Tibial artery (tissue), 4 donors: ENCODE measurements at regions not wholly inside any gene's neighbourhood (a gene's known extent, or its start where the extent isn't known, plus 50 kb on each side); places are given as distances from the start of the nearest gene placed in this dataset.
"Not testable (repeated sequence)": the region's sequence is repeated elsewhere in the genome, so short reads cannot be mapped to it uniquely, and the experiment has no call there.

Source experiments
- DNase-seq, 2 donors: peaks; one replicate each; pipeline ENCODE4 v3.0.0-alpha.2; 2019
- H3K27ac ChIP-seq, 2 donors: fragments of 200-600 bp; sonication (generic) in 1 of 2; 1 replicate in 1 of 2; 2 replicates in 1 of 2; pipeline ENCODE4 v1.5.1; 2018 to 2019; ENCODE audit warnings: mild to moderate bottlenecking in 1 of 2
- H3K27me3 ChIP-seq, 2 donors: fragments of 200-600 bp; sonication (generic) in 1 of 2; one replicate each; pipeline versions ENCODE4 v1.5.1 to v1.6.0; 2016 to 2019
- H3K36me3 ChIP-seq, 3 donors: fragments of 200-600 bp; sonication (generic) in 2 of 3; one replicate each; pipeline ENCODE4 v1.5.1; 2016 to 2019; ENCODE audit warnings: mild to moderate bottlenecking in 2 of 3
- H3K4me1 ChIP-seq, 4 donors: fragments of 200-600 bp; sonication (generic) in 2 of 4; 1 replicate in 3 of 4; 2 replicates in 1 of 4; pipeline ENCODE4 v1.5.1; 2016 to 2019
- H3K4me3 ChIP-seq, 2 donors: fragments of 200-600 bp; sonication (generic) in 1 of 2; 1 replicate in 1 of 2; 2 replicates in 1 of 2; pipeline ENCODE4 v1.5.1; 2018 to 2019; ENCODE audit warnings: mild to moderate bottlenecking in 2 of 2
- H3K9me3 ChIP-seq, 3 donors: fragments of 200-600 bp; sonication (generic) in 1 of 3; one replicate each; pipeline ENCODE4 v1.5.1; 2016 to 2019
- intact Hi-C: fragments of 100-400 bp; cut with DNase I; formaldehyde crosslinking; loops from one replicate; pipeline ENCODE4 v1.15.0; 2023; ENCODE audit warnings: low total_unique reads
- TF ChIP-seq, protein P1 (sequence below), 2 experiments: fragments of 200-600 bp in 1 of 2; fragments of 450-650 bp in 1 of 2; IDR thresholded peaks; one replicate each; pipeline ENCODE4 v1.5.1; 2017 to 2019; ENCODE audit warnings: antibody characterized with exemption in 2 of 2, mild to moderate bottlenecking in 1 of 2, moderate library complexity in 1 of 2

DNA sequence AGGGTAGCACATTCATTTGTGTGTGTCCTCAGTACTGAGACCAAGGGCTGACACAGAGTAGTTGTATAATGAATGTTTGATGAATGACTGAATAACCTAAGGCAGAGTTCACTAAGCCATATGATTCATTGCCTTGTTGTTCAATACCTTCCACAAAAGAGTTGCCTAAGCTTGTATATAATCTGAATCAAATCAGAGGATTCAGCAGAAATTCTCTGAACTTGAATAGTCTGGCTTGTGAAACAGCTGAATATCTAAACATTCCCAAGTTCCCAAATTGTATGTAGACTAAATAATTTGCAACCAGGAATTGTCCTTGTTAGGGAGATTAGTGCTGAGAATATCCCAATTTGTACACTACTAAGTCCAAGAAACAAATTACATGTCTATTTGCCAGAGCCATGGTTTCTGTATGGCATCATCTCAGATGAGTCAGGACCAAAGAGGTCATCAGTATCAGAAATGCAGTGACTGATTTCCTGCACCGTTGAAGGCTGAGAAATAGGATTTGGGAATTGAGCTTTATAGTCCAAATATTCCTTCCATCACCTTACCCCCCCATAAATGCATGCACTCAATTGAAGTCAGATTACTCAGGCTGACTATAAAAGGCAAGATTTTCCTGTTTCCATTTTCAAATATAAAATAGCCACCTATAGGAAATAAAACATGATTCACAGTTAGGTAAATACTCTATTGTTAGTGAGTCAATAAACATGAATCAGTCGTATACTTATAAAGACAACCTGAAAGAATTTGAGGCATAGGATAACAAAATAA is 168.7 kb downstream of the PHLDA1 start:
- no peak for DNase-seq
- TF ChIP-seq, protein P1, sequence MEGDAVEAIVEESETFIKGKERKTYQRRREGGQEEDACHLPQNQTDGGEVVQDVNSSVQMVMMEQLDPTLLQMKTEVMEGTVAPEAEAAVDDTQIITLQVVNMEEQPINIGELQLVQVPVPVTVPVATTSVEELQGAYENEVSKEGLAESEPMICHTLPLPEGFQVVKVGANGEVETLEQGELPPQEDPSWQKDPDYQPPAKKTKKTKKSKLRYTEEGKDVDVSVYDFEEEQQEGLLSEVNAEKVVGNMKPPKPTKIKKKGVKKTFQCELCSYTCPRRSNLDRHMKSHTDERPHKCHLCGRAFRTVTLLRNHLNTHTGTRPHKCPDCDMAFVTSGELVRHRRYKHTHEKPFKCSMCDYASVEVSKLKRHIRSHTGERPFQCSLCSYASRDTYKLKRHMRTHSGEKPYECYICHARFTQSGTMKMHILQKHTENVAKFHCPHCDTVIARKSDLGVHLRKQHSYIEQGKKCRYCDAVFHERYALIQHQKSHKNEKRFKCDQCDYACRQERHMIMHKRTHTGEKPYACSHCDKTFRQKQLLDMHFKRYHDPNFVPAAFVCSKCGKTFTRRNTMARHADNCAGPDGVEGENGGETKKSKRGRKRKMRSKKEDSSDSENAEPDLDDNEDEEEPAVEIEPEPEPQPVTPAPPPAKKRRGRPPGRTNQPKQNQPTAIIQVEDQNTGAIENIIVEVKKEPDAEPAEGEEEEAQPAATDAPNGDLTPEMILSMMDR (IDR thresholded peaks at IDR 0.05) = no peak
- Histone ChIP-seq H3K27ac (no peak overlapping the region), H3K4me1 (no peaks in the 10 kb centered on the region), H3K27me3 (no peaks in the 10 kb centered on the region), H3K9me3 (no peaks in the 10 kb centered on the region), H3K36me3 (no peaks in the 10 kb centered on the region), H3K4me3 (no peak overlapping the region)
- intact Hi-C loops = no loop called here

DNA sequence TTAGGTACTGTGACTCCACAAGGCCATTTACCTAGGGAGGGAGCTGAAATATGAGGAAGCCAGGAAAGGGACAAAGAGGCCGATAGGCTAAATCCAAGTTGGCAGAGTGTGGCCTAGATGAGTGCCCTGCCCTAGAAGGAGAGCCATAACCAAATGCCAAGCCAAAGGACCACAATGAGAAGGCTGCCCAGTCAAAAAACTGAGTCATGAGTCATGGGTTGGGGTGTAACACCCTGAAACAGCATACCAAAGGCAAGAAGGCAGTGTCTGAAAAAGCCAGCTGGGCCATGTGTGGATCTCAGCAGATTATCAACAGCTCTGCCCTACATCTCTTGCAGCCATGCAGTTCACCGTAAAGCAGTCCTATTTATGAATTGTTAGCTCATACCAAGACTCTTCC is 171.7 kb downstream of the PHLDA1 start:
- intact Hi-C loops = no loop called here
- no peak overlapping the region for H3K4me3 ChIP-seq
- H3K27ac ChIP-seq = no peak overlapping the region
- no peak for DNase-seq
- no peaks in the 10 kb centered on the region for H3K4me1 ChIP-seq
- H3K9me3 ChIP-seq = no peaks in the 10 kb centered on the region
- no peaks in the 10 kb centered on the region for H3K27me3 ChIP-seq
- TF ChIP-seq, protein P1 (IDR thresholded peaks at IDR 0.05) = no peak
- H3K36me3 ChIP-seq = no peaks in the 10 kb centered on the region

DNA sequence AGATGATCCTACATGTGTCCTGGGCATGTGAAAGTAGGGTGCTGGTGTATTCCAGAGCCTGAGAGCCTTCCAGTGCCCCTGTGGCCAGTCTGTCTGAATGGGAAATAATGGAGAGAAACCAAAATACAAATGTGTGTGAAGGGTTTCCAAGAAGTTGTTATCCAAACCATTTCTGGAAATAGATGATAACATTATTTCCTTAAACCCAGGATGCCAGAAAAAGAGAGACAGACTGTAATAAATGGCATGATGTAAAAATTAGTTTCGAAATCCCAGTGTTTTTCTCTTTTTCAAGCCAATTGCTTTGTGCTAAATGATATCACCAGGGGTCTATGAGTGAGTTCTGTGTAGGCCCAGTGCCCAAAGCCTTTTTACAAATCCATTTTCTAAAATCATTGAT is 175.3 kb downstream of the PHLDA1 start:
- Histone ChIP-seq H3K9me3 (no peaks in the 10 kb centered on the region), H3K27ac (no peak overlapping the region), H3K4me3 (no peak overlapping the region), H3K4me1 (no peaks in the 10 kb centered on the region), H3K36me3 (no peaks in the 10 kb centered on the region), H3K27me3 (no peaks in the 10 kb centered on the region)
- no peak for DNase-seq
- TF ChIP-seq, protein P1 (IDR thresholded peaks at IDR 0.05) = no peak
- intact Hi-C loops = no loop called here

DNA sequence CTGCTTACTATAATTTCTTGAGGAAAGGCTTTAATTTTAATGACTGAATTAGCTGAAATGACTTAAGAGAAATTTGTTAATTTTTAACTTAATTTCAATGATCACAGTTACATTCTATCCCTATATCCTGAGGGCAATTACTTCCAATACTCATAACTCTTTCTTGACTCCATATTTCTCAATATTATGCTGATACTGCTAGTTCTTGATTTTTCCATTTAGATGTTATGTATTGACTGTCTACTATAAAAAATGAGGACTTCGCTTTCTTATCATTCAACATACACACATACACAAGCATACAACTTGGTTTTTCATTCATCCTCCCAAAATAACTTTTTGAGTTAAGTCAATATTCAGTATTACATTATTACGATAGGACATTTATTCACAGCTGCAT is 176.2 kb downstream of the PHLDA1 start:
- intact Hi-C loops = no loop called here
- no peaks in the 10 kb centered on the region for H3K4me1 ChIP-seq

DNA sequence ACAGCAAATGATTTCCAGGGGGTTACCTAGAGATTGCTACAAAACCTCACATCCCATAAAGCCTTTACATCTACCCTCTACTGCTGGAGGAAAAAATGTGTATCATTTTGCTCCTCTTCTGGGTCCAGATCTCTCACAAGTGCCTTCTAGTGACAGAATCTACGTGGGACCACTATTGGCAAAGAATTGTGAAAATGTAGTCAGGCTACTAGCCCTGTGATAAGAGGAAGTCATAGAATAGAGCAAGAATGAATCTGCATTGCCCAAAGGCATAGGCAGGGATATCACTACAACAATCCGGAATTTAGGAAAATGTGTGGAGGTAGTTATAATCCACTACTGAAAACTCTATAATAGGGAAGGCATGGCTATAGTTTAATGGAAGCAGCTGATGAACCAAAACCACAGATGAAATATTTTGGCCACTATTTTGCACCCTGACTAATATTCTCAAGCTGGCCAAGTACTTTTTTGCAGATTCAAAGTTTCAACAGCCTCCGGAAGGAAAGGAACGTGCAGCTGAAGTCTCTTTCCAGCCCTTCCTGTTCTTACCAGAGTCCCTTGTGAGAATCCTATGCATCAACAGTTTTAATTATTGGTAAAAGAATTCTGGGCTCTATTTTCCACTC is 176.8 kb downstream of the PHLDA1 start:
- Histone ChIP-seq H3K4me3 (no peak overlapping the region), H3K9me3 (no peaks in the 10 kb centered on the region), H3K27me3 (no peaks in the 10 kb centered on the region), H3K36me3 (no peaks in the 10 kb centered on the region), H3K4me1 (no peaks in the 10 kb centered on the region), H3K27ac (no peak overlapping the region)
- no peak for DNase-seq
- TF ChIP-seq, protein P1 (IDR thresholded peaks at IDR 0.05) = no peak
- intact Hi-C loops = no loop called here

More for the DNA sequence above, 176.2 kb downstream of the PHLDA1 start:
- TF ChIP-seq, protein P1 (IDR thresholded peaks at IDR 0.05) = no peak
- H3K27ac ChIP-seq = no peak overlapping the region
- no peak for DNase-seq
- H3K9me3 ChIP-seq = no peaks in the 10 kb centered on the region
- H3K36me3 ChIP-seq = no peaks in the 10 kb centered on the region
- H3K4me3 ChIP-seq = no peak overlapping the region
- no peaks in the 10 kb centered on the region for H3K27me3 ChIP-seq

DNA sequence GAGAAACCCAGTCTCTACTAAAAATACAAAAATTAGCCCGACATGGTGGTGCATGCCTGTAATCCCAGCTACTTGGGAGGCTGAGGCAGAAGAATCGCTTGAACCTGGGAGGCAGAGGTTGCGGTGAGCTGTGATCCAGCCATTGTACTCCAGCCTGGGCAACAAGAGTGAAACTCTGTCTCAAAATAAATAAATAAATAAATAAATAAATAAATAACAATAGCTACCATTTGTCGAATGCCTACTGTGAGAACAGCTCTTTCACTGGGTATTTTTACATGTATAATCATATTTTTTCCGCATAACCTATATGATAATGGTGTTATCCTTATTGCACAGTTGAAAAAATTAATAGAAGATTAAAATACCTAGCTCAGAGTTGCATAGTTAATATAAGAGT is 177.4 kb downstream of the PHLDA1 start:
- DNase-seq, H3K36me3 ChIP-seq, H3K27me3 ChIP-seq, H3K9me3 ChIP-seq, H3K27ac ChIP-seq, H3K4me1 ChIP-seq, intact Hi-C loops, H3K4me3 ChIP-seq: not testable (repeated sequence)
